Tongue (tissue), 1 donor: ENCODE measurements at regions not wholly inside any gene's neighbourhood (a gene's known extent, or its start where the extent isn't known, plus 50 kb on each side); places are given as distances from the start of the nearest gene placed in this dataset.
A peak's percentile ranks its signal among the peaks of the same experiment; 100 is the strongest.

Experiments
- DNase-seq: peaks from one replicate; pipeline ENCODE4 v3.0.0-alpha.2; 2015

- peak; percentile 56 for DNase-seq
Observed at GRCh38 chr9:551986-552929, 289.2 kb upstream of the DMRT1 start.

- no peak for DNase-seq
Observed at GRCh38 chr9:555493-555892, 286.0 kb upstream of the DMRT1 start.

GRCh38 chr9:556199-556598 is 285.3 kb upstream of the DMRT1 start:
- DNase-seq, result no peak

- DNase-seq, result no peak
Observed at GRCh38 chr9:556675-557074, 284.8 kb upstream of the DMRT1 start.

- DNase-seq, result no peak
Observed at GRCh38 chr9:557601-558201, 283.8 kb upstream of the DMRT1 start.

- peak; percentile 44 for DNase-seq
Observed at GRCh38 chr9:561427-561826, 280.1 kb upstream of the DMRT1 start.

GRCh38 chr9:563200-563599 is 278.3 kb upstream of the DMRT1 start:
- DNase-seq, result no peak

- no peak for DNase-seq
Observed at GRCh38 chr9:565528-565927, 276.0 kb upstream of the DMRT1 start.

GRCh38 chr9:567128-567746 is 274.3 kb upstream of the DMRT1 start:
- DNase-seq, result no peak

- no peak for DNase-seq
Observed at GRCh38 chr9:567747-568305, 273.7 kb upstream of the DMRT1 start.

- DNase-seq, result no peak
Observed at GRCh38 chr9:569296-569695, 272.2 kb upstream of the DMRT1 start.

- no peak for DNase-seq
Observed at GRCh38 chr9:570187-570586, 271.3 kb upstream of the DMRT1 start.

- DNase-seq, result peak; percentile 45
Observed at GRCh38 chr9:571066-571465, 270.4 kb upstream of the DMRT1 start.

GRCh38 chr9:571741-572140 is 269.8 kb upstream of the DMRT1 start:
- no peak for DNase-seq

- no peak for DNase-seq
Observed at GRCh38 chr9:573691-574410, 267.6 kb upstream of the DMRT1 start.

- DNase-seq, result no peak
Observed at GRCh38 chr9:575139-575538, 266.4 kb upstream of the DMRT1 start.

GRCh38 chr9:580652-581342 is 260.7 kb upstream of the DMRT1 start:
- no peak for DNase-seq

GRCh38 chr9:581673-582497 is 259.6 kb upstream of the DMRT1 start:
- DNase-seq, result no peak

GRCh38 chr9:582775-583174 is 258.7 kb upstream of the DMRT1 start:
- no peak for DNase-seq

- no peak for DNase-seq
Observed at GRCh38 chr9:587527-587926, 254.0 kb upstream of the DMRT1 start.

GRCh38 chr9:588981-589380 is 252.5 kb upstream of the DMRT1 start:
- peak; percentile 16 for DNase-seq
